ENCODE measurements at regions not wholly inside any gene's neighbourhood (a gene's known extent, or its start where the extent isn't known, plus 50 kb on each side); places are given as distances from the start of the nearest gene placed in this dataset.

GRCh38 chr15:62343397-62343796 lies 178.3 kb upstream of the C2CD4B start:
- Histone ChIP-seq H3K27me3 (ENCODE audit: control insufficient read depth in 1 of 2, insufficient read depth in 2 of 2, low read length in 2 of 2) (no peaks in the 10 kb centered on the region), H3K36me3 (ENCODE audit: control insufficient read depth in 2 of 2, insufficient read depth in 2 of 2, low read length in 2 of 2) (no peaks in the 10 kb centered on the region), H3K4me3 (ENCODE audit: low read length in 2 of 2) (no peak overlapping the region), H3K9me3 (ENCODE audit: control insufficient read depth in 2 of 2, low read length in 2 of 2) (peaks cover 0 to 2% of the 10 kb centered on the region in 2 donors), H3K4me1 (ENCODE audit: control insufficient read depth, insufficient read depth, low read length) (no peaks in the 10 kb centered on the region), H3K9ac (ENCODE audit: low read length in 2 of 2) (no peak overlapping the region), H3K27ac (ENCODE audit: low read length) (no peak overlapping the region)

- H3K4me3 ChIP-seq (ENCODE audit: low read length in 2 of 2): peak overlapping the region in 1 of 2 donors; percentile 61
- H3K27ac ChIP-seq (ENCODE audit: low read length): no peak overlapping the region
- H3K27me3 ChIP-seq (ENCODE audit: control insufficient read depth in 1 of 2, insufficient read depth in 2 of 2, low read length in 2 of 2): no peaks in the 10 kb centered on the region
- no peaks in the 10 kb centered on the region for H3K36me3 ChIP-seq (ENCODE audit: control insufficient read depth in 2 of 2, insufficient read depth in 2 of 2, low read length in 2 of 2)
- H3K9me3 ChIP-seq (ENCODE audit: control insufficient read depth in 2 of 2, low read length in 2 of 2): peaks cover 0 to 2% of the 10 kb centered on the region in 2 donors
- no peaks in the 10 kb centered on the region for H3K4me1 ChIP-seq (ENCODE audit: control insufficient read depth, insufficient read depth, low read length)
- H3K9ac ChIP-seq (ENCODE audit: low read length in 2 of 2): no peak overlapping the region
Observed at GRCh38 chr15:62344806-62345539, 179.9 kb upstream of the C2CD4B start.

- H3K27me3 ChIP-seq (ENCODE audit: control insufficient read depth in 1 of 2, insufficient read depth in 2 of 2, low read length in 2 of 2): no peaks in the 10 kb centered on the region
- no peak overlapping the region for H3K9ac ChIP-seq (ENCODE audit: low read length in 2 of 2)
- H3K36me3 ChIP-seq (ENCODE audit: control insufficient read depth in 2 of 2, insufficient read depth in 2 of 2, low read length in 2 of 2): no peaks in the 10 kb centered on the region
- peaks cover 0 to 2% of the 10 kb centered on the region in 2 donors for H3K9me3 ChIP-seq (ENCODE audit: control insufficient read depth in 2 of 2, low read length in 2 of 2)
- H3K27ac ChIP-seq (ENCODE audit: low read length): no peak overlapping the region
- H3K4me1 ChIP-seq (ENCODE audit: control insufficient read depth, insufficient read depth, low read length): no peaks in the 10 kb centered on the region
- no peak overlapping the region for H3K4me3 ChIP-seq (ENCODE audit: low read length in 2 of 2)
Observed at GRCh38 chr15:62346168-62346567, 181.1 kb upstream of the C2CD4B start.

GRCh38 chr15:62348118-62348517 lies 183.0 kb upstream of the C2CD4B start:
- Histone ChIP-seq H3K9me3 (ENCODE audit: control insufficient read depth in 2 of 2, low read length in 2 of 2) (peaks cover 0 to 2% of the 10 kb centered on the region in 2 donors), H3K9ac (ENCODE audit: low read length in 2 of 2) (no peak overlapping the region), H3K27ac (ENCODE audit: low read length) (no peak overlapping the region)

GRCh38 chr15:62348623-62349022 lies 183.5 kb upstream of the C2CD4B start:
- no peaks in the 10 kb centered on the region for H3K4me1 ChIP-seq (ENCODE audit: control insufficient read depth, insufficient read depth, low read length)
- no peaks in the 10 kb centered on the region for H3K36me3 ChIP-seq (ENCODE audit: control insufficient read depth in 2 of 2, insufficient read depth in 2 of 2, low read length in 2 of 2)
- peaks cover 0 to 2% of the 10 kb centered on the region in 2 donors for H3K9me3 ChIP-seq (ENCODE audit: control insufficient read depth in 2 of 2, low read length in 2 of 2)
- no peak overlapping the region for H3K9ac ChIP-seq (ENCODE audit: low read length in 2 of 2)
- H3K27me3 ChIP-seq (ENCODE audit: control insufficient read depth in 1 of 2, insufficient read depth in 2 of 2, low read length in 2 of 2): no peaks in the 10 kb centered on the region
- H3K27ac ChIP-seq (ENCODE audit: low read length): no peak overlapping the region
- no peak overlapping the region for H3K4me3 ChIP-seq (ENCODE audit: low read length in 2 of 2)

More at GRCh38 chr15:62348118-62348517, 183.0 kb upstream of the C2CD4B start:
- Histone ChIP-seq H3K4me3 (ENCODE audit: low read length in 2 of 2) (no peak overlapping the region), H3K27me3 (ENCODE audit: control insufficient read depth in 1 of 2, insufficient read depth in 2 of 2, low read length in 2 of 2) (no peaks in the 10 kb centered on the region), H3K4me1 (ENCODE audit: control insufficient read depth, insufficient read depth, low read length) (no peaks in the 10 kb centered on the region), H3K36me3 (ENCODE audit: control insufficient read depth in 2 of 2, insufficient read depth in 2 of 2, low read length in 2 of 2) (no peaks in the 10 kb centered on the region)

- H3K27me3 ChIP-seq (ENCODE audit: control insufficient read depth in 1 of 2, insufficient read depth in 2 of 2, low read length in 2 of 2): no peaks in the 10 kb centered on the region
- H3K4me3 ChIP-seq (ENCODE audit: low read length in 2 of 2): no peak overlapping the region
- no peaks in the 10 kb centered on the region for H3K36me3 ChIP-seq (ENCODE audit: control insufficient read depth in 2 of 2, insufficient read depth in 2 of 2, low read length in 2 of 2)
- no peak overlapping the region for H3K27ac ChIP-seq (ENCODE audit: low read length)
- H3K9me3 ChIP-seq (ENCODE audit: control insufficient read depth in 2 of 2, low read length in 2 of 2): no peaks in the 10 kb centered on the region
- no peaks in the 10 kb centered on the region for H3K4me1 ChIP-seq (ENCODE audit: control insufficient read depth, insufficient read depth, low read length)
- no peak overlapping the region for H3K9ac ChIP-seq (ENCODE audit: low read length in 2 of 2)
Observed at GRCh38 chr15:62352817-62353216, 187.7 kb upstream of the C2CD4B start.

GRCh38 chr15:62357431-62357830 lies 192.3 kb upstream of the C2CD4B start:
- no peak overlapping the region for H3K27ac ChIP-seq (ENCODE audit: low read length)
- H3K4me3 ChIP-seq (ENCODE audit: low read length in 2 of 2): no peak overlapping the region
- no peaks in the 10 kb centered on the region for H3K4me1 ChIP-seq (ENCODE audit: control insufficient read depth, insufficient read depth, low read length)
- peaks cover 0 to 2% of the 10 kb centered on the region in 2 donors for H3K27me3 ChIP-seq (ENCODE audit: control insufficient read depth in 1 of 2, insufficient read depth in 2 of 2, low read length in 2 of 2)
- no peaks in the 10 kb centered on the region for H3K9me3 ChIP-seq (ENCODE audit: control insufficient read depth in 2 of 2, low read length in 2 of 2)
- H3K36me3 ChIP-seq (ENCODE audit: control insufficient read depth in 2 of 2, insufficient read depth in 2 of 2, low read length in 2 of 2): no peaks in the 10 kb centered on the region
- H3K9ac ChIP-seq (ENCODE audit: low read length in 2 of 2): no peak overlapping the region

GRCh38 chr15:62359416-62359815 lies 194.3 kb upstream of the C2CD4B start:
- Histone ChIP-seq H3K9ac (ENCODE audit: low read length in 2 of 2) (no peak overlapping the region), H3K9me3 (ENCODE audit: control insufficient read depth in 2 of 2, low read length in 2 of 2) (no peaks in the 10 kb centered on the region), H3K36me3 (ENCODE audit: control insufficient read depth in 2 of 2, insufficient read depth in 2 of 2, low read length in 2 of 2) (no peaks in the 10 kb centered on the region), H3K27me3 (ENCODE audit: control insufficient read depth in 1 of 2, insufficient read depth in 2 of 2, low read length in 2 of 2) (peaks cover 0 to 2% of the 10 kb centered on the region in 2 donors), H3K4me3 (ENCODE audit: low read length in 2 of 2) (no peak overlapping the region), H3K27ac (ENCODE audit: low read length) (no peak overlapping the region), H3K4me1 (ENCODE audit: control insufficient read depth, insufficient read depth, low read length) (no peaks in the 10 kb centered on the region)

GRCh38 chr15:62360332-62361097 lies 195.4 kb upstream of the C2CD4B start:
- H3K36me3 ChIP-seq (ENCODE audit: control insufficient read depth in 2 of 2, insufficient read depth in 2 of 2, low read length in 2 of 2): no peaks in the 10 kb centered on the region
- no peak overlapping the region for H3K4me3 ChIP-seq (ENCODE audit: low read length in 2 of 2)
- no peaks in the 10 kb centered on the region for H3K9me3 ChIP-seq (ENCODE audit: control insufficient read depth in 2 of 2, low read length in 2 of 2)
- H3K4me1 ChIP-seq (ENCODE audit: control insufficient read depth, insufficient read depth, low read length): no peaks in the 10 kb centered on the region
- no peak overlapping the region for H3K9ac ChIP-seq (ENCODE audit: low read length in 2 of 2)
- peaks cover 0 to 2% of the 10 kb centered on the region in 2 donors for H3K27me3 ChIP-seq (ENCODE audit: control insufficient read depth in 1 of 2, insufficient read depth in 2 of 2, low read length in 2 of 2)
- H3K27ac ChIP-seq (ENCODE audit: low read length): no peak overlapping the region

- Histone ChIP-seq H3K4me1 (ENCODE audit: control insufficient read depth, insufficient read depth, low read length) (no peaks in the 10 kb centered on the region), H3K9ac (ENCODE audit: low read length in 2 of 2) (no peak overlapping the region), H3K36me3 (ENCODE audit: control insufficient read depth in 2 of 2, insufficient read depth in 2 of 2, low read length in 2 of 2) (no peaks in the 10 kb centered on the region), H3K27ac (ENCODE audit: low read length) (no peak overlapping the region), H3K27me3 (ENCODE audit: control insufficient read depth in 1 of 2, insufficient read depth in 2 of 2, low read length in 2 of 2) (peaks cover 0 to 2% of the 10 kb centered on the region in 2 donors), H3K9me3 (ENCODE audit: control insufficient read depth in 2 of 2, low read length in 2 of 2) (no peaks in the 10 kb centered on the region), H3K4me3 (ENCODE audit: low read length in 2 of 2) (no peak overlapping the region)
Observed at GRCh38 chr15:62362144-62362543, 197.1 kb upstream of the C2CD4B start.

GRCh38 chr15:62362608-62363007 lies 197.5 kb upstream of the C2CD4B start:
- no peaks in the 10 kb centered on the region for H3K9me3 ChIP-seq (ENCODE audit: control insufficient read depth in 2 of 2, low read length in 2 of 2)
- no peak overlapping the region for H3K9ac ChIP-seq (ENCODE audit: low read length in 2 of 2)

More at GRCh38 chr15:62362608-62363007, 197.5 kb upstream of the C2CD4B start:
- no peak overlapping the region for H3K27ac ChIP-seq (ENCODE audit: low read length)
- peaks cover 0 to 2% of the 10 kb centered on the region in 2 donors for H3K27me3 ChIP-seq (ENCODE audit: control insufficient read depth in 1 of 2, insufficient read depth in 2 of 2, low read length in 2 of 2)
- no peak overlapping the region for H3K4me3 ChIP-seq (ENCODE audit: low read length in 2 of 2)
- H3K4me1 ChIP-seq (ENCODE audit: control insufficient read depth, insufficient read depth, low read length): no peaks in the 10 kb centered on the region
- no peaks in the 10 kb centered on the region for H3K36me3 ChIP-seq (ENCODE audit: control insufficient read depth in 2 of 2, insufficient read depth in 2 of 2, low read length in 2 of 2)

All from stomach smooth muscle (tissue), 2 donors.